HG03159 (cell line): ENCODE measurements at regions not wholly inside any gene's neighbourhood (a gene's known extent, or its start where the extent isn't known, plus 50 kb on each side); places are given as distances from the start of the nearest gene placed in this dataset.
"Not testable (repeated sequence)": the region's sequence is repeated elsewhere in the genome, so short reads cannot be mapped to it uniquely, and the experiment has no call there.

Experiments
- ATAC-seq: cut with Tn5 transposase; IDR thresholded peaks from one replicate; pipeline ENCODE4 v1.9.1; 2021; ENCODE audit warnings: mild to moderate bottlenecking, moderate library complexity; ENCODE audit not compliant: unreplicated experiment

DNA sequence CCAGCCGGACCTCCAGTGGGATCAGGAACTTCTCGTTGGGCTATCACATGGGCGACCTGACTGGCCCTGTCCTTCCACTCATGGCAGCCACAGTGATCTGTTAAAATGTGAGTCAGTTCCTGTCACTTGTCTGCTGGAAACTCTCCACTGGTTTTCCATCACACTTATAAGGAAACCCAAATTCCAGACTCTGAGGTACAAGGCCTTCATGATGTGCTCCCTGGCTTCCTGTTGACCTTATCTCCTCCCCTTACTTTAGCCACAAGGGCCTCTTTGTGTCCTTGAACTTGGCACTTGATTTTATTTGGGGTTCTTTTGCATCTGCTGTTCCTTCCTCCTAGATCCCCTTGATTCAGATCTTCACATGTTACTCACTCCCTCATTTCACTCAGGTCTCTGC lies 96.8 kb downstream of the TENT5C start:
- no peak for ATAC-seq

DNA sequence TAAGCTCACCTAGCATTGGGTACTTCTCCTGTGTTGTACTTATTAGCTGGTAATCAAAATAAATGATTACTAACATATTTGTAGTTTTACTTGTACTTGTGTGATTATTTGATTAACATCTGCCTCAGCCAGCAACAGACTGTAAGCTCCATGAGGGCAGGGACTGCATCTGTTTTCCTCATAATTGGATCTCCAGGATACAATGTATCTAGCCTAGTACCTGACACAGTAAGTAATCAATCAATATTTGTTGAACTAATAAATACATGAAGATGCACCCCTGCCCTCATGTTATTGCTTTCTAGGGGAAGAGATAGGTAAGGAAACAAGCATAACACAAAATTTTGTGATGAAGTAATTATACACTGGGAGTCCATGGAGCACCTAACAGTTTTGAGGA lies 101.5 kb downstream of the TENT5C start:
- ATAC-seq = no peak

DNA sequence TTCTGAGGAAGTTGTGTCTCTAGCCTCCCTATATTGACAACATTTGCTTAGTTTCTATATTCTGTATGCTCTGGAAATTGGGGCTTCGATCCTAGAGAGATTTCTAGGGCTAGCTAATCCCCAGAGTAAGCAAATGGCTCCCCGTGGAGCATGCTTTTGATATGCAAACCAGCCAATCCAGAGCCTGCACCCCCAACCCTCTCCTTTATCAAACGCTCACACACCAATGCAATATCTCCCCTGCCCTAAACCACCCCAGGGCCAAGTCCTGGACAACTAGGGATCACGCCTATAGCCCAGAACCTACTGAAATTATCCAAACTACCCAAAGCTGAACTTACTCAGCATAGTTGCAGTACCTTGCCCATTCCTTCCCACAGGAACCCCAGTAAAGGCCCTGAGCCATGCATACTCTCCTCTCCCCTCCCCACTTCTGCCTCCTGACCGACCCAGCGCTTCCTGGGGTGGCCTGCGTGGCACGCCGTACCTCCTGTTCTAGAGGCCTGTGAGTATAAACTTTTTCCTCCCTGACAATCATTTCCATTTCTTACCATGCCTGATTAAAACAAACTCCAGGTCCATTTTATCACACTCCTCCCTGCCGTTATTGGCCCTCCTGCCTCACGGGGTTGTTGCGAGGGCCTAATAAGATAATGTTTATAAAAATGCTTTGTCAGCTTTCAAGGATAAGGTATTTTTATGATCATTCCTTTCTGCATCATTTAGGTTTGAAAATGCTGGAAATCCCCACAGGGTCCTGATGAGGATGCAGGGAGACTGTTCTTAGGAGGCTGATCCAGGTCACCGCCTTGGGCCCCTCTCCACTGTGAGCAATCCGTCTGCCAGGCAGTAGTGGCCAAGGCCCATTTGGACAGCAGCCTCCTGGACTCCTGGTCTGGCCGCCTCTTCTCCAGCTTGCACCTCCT lies 102.7 kb downstream of the TENT5C start:
- no peak for ATAC-seq

DNA sequence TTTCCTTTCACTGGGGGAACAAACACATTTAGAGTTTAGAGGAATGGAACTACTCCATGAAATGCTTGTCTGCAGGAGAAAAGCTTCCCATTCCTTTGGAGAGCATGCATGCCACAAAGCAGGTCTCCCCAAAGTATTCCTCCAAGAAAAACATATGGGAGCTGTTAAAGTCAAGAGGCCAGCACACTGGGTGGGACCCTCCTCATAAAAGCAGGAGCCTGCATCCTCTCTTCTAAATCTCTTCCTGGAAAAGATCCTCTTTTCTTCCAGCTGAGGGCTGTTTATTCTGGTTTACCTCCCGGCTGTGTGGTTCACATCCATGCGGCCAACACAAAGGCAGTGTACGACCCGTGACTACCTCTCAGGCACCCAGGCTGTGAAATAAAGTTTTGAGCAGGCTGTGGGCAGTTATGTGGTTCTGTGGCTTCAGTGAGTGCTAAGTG lies 103.4 kb downstream of the TENT5C start:
- ATAC-seq = no peak

DNA sequence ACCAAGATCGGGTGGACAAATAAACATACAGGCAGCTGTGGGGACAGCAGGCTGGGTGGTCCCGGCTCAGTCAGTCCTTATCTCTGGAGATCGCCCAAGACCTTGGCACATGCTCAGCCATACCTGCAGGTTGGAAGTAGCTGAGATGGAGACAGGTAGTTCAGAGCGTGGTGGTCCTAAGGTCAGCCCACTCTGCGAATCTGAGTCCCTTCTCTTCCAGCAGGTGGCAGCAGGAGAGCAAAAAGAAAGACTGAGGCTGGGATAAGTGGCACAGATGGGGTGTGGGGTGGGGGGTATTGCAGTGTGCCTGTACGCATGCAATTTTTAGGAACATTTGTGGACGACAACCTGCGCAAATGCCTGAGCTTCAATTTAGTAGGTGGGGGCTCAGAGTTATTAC lies 104.9 kb downstream of the TENT5C start:
- ATAC-seq = no peak

DNA sequence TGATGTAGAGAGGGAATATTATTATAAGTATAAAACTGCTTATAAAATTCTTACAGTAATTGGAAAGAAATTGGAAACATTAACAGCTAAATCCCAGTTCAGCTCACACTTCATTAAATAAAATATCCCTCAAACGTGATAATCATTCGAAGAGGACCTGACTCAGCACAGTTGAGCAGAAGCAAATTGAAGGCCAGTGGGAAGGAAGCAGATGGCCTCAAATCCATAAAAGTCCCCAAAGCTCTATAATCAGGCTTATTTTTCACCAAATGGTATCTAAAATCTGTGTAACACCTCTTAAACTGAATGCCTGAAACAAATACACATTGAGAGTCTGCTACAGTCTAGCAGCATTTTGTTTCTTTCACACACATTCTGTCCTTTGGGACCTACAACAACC lies 106.8 kb downstream of the TENT5C start:
- no peak for ATAC-seq

DNA sequence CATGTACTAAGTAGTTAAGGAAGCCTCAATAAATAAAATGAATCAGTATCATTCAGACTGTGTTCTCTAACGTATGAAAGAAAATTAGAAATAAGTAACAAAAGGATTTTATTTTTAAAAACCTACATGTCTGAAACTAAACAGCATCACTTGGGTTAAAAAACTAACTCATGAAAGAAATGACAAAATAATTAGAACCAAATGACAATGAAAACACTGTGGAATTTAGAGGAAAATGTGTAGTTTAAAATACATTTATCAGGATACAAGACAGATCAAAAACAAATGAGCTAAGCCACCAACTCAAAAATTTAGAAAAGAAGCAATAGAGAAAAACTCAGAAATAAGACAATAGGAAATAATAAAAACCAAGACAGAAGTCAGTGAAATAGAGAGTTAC lies 108.7 kb downstream of the TENT5C start:
- ATAC-seq = no peak

DNA sequence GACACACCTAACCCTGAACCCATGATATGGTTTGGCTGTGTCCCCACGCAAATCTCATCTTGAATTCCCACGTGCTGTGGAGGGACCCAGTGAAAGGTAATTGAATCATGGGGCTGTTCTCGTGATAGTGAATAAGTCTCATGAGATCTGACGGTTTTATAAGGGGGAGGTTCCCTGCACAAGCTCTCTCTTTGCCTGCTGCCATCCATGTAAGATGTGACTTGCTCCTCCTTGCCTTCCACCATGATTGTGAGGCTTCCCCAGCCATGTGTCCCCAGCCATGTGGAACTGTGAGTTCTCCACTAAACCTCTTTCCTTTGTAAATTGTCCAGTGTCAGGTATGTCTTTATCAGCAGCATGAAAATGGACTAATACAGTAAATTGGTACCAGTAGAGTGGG lies 110.2 kb downstream of the TENT5C start:
- not testable (repeated sequence) for ATAC-seq

DNA sequence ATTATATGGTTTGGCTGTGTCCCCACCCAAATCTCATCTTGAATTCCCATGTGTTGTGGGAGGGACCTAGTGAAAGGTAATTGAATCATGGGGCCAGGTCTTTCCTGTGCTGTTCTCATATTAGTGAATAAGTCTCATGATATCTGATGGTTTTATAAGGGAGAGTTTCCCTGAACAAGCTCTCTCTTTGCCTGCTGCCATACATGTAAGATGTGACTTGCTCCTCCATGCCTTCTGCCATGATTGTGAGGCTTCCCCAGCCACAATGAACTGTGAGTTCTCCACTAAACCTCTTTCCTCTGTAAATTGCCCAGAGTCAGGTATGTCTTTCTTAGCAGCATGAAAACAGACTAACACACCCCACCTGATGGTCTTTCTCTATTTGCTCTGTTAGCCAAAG lies 112.1 kb downstream of the TENT5C start:
- ATAC-seq = not testable (repeated sequence)

DNA sequence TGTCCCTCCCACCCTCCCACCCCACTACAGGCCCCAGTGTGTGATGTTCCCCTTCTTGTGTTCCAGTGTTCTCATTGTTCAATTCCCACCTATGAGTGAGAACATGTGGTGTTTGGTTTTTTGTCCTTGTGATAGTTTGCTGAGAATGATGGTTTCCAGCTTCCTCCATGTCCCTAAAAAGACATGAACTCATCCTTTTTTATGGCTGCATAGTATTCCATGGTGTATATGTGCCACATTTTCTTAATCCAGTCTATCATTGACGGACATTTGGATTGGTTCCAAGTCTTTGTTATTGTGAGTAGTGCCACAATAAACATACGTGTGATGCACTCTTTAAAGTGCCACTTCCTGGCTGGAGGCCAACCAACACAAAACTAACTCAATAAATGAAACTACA lies 112.7 kb downstream of the TENT5C start:
- not testable (repeated sequence) for ATAC-seq

DNA sequence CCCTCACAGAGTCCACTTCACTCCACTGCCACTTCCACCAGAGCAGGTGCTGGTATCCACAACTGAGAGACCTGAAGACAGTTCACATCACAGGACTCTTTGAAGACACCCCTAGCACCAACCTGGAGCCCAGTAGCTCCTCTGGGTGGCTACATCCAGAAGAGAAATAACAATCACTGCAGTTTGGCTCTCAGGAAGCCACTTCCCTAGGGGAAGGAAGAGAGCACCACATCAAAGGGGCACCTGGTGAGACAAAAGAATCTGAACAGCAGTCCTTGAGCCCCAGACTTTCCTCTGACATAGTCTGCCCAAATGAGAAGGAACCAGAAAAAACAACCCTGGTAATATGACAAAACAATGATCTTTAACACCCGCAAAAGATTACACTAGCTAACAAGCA lies 113.2 kb downstream of the TENT5C start:
- no peak for ATAC-seq

DNA sequence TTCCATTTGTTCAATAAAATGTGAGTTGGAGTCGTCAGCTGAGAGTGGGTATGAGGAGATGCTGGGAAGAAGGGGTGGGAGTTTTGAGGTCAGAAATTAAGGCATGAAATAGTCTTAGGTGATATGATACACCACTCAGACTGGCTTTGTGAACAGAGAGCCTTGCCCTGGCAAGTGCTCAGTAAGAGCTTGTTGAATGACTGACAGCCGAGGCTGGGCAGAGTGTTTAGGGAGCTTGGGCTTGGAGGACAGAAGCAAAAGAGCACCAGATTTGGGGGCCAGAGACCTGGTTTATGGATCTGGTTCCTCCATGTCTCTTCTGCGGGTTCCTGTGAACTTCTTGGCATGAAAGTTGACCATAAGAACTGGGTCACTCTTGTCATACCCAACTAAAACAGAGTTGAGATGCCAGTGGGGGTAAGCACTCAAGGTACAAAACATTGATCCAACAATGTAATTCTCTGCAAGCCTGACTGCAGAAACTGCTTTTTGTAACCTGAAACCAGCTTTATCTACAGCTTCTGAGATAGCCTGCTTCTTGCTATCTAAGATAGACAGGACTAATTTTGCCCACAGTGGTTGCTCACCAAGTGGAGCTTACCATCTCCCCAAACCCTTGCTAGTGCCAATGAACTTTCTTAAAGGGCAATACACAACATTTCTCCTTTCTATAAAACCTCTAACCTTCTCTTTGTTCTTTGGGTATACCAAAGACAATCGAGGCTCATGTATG lies 126.4 kb downstream of the TENT5C start:
- ATAC-seq = no peak

DNA sequence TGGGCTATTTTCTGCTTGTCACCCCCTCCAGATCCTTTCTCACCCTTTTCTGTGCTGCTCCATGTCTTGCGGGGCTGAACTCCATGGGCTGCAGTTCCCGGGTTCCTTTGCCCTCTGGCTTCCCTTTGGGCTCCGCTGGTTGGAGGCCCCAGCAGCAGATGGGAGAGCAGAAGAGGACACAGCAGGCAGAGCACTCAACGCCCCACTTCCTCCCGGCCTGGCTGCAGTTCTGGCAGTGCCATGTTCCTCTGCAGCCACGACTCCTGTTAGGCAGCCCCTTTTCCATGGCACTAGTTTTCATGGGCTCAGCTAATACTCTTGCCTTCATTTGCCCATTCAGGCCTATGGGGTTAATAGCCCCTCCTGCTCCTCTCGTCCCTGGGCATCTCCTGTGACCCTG lies 127.1 kb downstream of the TENT5C start:
- ATAC-seq = no peak

DNA sequence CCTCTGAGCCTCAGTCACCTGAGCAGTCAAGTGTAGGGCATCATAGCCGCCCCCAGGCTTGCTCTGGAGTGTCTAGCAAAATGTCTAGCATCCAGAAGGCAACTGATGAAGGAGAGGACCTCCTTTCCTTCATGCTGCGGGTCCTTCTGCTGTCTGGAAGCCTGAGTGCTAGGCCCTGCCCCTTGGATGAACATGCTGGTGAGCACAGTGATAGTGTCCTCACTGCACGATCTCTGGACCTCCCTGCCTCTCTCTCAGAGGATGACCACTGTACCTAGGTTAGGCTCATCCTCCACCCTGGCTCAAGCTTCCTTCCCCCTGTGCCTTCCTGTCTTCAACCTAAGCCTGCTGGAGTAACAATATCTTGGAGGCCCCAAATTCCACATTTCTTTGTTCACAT lies 128.6 kb downstream of the TENT5C start:
- ATAC-seq = no peak

DNA sequence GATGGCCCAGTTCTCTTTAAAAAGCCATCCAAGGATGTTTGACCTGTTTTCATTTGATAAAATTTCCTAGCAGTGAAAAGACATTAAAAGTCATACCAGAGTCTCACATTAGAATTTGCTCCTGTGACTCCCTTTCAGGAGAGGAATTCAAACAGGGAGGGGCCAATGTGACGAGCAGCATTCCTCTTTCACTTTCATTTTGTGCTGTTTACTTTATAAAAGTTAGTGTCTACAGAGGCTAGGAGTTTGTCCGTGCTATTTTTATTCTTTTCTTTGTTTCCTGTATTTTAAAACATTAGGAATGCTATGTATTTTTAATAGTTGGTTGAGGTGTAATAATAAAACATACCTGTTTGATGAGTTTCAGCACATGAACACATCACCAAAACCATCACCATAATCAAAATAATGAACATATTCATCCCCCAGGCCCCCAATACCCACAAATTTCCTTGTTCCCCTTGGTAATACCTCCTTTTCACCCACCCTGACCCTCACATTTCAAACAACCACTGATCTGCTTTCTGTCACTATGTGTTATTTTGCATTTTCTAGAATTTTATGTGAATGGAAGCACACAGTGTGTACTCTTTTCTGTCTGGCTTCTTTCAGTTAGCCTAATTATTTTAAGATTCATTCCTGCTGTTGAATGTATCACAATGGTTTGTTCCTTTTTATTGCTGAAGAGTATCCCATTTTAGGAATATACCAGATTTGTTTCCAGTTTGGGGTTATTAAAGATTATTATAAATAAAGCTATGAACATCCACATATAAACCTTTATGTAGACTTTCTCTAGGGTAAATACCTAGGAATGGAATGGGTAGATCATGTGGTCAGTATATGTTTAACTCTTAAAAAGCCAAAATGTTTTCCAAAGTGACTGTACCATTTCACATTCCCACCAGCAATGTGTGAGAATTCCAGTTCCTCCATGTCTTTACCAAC lies 129.5 kb downstream of the TENT5C start:
- ATAC-seq = no peak

DNA sequence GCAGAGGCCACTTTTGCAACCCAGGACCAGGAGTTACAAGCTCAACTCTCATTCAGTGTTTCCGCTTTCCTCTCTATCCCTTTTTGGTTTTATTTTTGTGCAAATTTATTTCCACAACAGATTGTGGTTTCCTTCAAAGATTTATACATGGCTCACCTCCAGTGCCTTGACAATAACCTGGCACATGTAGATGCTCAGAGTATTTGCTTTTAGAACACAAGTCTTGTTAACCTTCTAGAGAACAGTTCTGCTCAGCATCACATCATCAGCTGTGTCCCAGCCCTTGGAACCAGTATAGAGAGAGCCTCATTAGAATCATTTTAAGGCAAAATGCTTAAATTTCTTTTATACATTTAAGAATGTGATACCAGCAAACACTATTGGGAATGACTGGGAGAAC lies 133.7 kb downstream of the TENT5C start:
- no peak for ATAC-seq

DNA sequence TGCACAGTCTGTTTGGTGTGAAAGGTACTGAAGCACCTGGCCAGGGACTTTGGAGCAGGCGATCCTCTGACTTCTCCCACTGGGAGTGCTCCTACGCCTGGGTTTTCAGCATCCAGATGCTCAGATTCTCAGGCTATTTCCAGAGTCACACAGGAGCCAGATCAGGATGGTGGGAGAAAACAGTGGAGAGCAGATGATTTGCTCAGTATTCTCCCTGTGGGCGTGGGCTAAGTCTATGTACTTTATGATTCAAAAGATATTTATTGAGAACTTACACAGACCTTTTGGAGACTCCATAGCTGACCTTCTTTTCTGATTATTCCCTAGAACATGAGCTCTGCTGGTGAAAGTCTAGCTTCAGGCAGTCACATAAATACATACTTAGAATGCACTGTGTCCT lies 134.6 kb downstream of the TENT5C start:
- ATAC-seq = no peak

DNA sequence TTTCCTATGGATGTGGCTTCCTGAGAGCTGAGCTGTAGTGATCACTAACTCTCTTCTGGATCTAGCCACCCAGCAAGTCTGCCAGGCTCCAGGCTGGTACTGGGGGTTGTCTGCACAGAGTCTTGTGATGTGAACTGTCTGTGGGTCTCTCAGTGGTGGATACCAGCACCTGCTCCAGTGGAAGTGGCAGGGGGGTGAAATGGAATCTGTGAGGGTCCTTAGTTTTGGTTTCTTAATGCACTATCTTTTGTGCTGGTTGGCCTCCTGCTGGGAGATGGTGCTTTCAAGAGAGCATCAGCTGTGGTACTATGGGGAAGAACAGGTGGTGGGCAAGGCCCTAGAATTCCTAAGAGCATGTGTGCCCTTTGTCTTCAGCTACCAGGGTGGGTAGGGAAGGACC lies 140.7 kb downstream of the TENT5C start:
- ATAC-seq = not testable (repeated sequence)

DNA sequence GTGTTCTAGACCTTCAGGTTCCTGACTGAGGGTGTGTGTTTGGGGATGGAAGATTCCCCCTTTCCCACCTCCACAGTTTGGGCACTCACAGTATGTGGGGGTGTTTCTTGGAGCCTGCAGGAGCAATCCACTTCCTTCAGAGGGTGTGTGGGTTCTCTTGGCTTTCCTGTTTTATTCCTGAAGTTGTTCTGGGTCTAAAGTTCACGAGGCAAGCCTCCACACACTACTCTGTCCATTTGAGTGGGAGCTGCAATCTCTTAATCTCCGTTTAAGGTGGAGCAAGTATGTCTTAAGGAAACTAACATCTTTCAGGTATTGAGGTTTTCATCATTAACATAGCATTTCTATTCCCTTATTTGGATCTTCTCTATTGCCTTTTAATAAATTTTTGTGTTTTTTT lies 141.8 kb downstream of the TENT5C start:
- ATAC-seq = no peak

DNA sequence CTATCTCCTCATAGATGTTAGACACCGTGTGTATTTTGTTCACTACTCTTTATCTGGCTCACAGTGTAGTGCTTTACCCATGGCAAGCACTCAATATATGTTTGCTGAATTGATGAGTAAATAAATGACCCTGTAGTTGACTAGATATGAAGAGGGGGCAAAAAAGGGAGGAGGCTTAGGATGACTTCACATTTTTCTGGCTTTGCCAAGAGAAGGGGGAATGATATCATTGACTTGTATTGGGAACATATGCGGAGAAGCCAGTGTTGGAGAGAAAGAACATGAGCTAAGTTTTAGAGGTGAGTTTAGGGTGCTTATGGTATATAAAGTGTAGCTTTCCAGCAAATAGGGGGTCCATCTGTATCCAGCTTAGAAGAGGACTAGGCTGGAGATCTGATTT lies 145.5 kb downstream of the TENT5C start:
- no peak for ATAC-seq

DNA sequence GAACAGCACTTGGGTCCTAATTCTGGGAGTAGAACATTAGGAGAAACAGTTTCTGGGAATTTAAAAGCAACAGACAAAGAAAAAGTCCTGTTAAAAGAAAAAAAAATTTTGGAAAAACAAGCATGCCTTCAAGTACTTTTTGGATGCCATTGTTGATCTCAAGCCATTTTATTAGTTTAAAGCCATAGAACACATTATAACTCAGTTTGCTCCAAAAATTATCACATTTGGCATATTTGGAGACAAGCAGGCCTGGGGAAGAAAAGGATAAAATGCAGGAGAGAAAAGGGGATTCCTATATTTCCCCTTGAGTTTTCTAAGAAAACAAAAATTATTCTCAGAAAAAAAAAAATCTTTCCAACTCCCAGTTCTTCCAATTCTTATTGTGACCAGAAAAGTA lies 146.8 kb downstream of the TENT5C start:
- no peak for ATAC-seq
